ENCODE measurements at regions not wholly inside any gene's neighbourhood (a gene's known extent, or its start where the extent isn't known, plus 50 kb on each side); places are given as distances from the start of the nearest gene placed in this dataset.
A peak's percentile ranks its signal among the peaks of the same experiment; 100 is the strongest.

- DNase-seq = no peak
Observed at GRCh38 chr17:77668518-77668917, 290.0 kb upstream of the TNRC6C start.

GRCh38 chr17:77670173-77670572 lies 288.3 kb upstream of the TNRC6C start:
- DNase-seq = no peak

GRCh38 chr17:77674358-77674757 lies 284.1 kb upstream of the TNRC6C start:
- no peak for DNase-seq

DNA sequence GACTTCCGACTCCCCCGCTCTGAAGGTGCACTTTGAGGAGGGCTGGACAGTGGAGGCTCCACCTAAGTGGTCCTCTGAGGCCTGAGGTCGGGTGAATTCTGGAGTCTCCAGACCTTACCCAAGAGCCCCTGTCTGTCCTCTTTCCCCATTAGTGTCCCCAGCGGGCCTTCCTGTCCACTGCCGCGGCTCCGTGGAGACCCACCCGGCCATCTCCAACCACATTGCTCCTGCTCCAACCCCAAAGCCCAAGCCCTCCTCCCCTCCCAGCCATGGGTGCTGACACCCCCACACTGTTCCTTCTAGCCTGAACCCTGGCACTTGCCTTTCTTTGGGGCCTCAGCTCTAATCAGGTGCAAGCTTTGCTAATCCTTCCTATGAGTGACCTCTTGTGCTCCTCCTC lies 283.1 kb upstream of the TNRC6C start:
- no peak for DNase-seq

DNA sequence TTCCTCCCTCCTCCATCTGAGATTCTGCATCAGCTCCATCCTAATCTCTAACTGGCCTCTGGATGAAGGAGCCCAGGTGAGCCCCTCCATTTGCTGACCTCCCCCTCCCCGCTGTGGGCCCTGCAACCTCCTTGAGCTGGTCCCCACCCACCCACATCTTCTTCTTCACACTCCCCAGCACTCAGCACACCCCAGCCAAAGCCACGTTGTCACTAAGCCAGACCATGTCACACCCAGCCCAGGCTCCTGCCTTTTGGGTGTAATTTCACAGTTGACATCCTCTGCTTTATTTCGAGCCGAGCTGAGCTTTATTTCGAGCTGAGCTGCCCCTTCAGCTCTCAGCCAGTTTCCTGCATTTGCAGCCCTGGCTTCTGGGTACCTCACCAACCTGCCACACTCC lies 282.7 kb upstream of the TNRC6C start:
- no peak for DNase-seq

DNA sequence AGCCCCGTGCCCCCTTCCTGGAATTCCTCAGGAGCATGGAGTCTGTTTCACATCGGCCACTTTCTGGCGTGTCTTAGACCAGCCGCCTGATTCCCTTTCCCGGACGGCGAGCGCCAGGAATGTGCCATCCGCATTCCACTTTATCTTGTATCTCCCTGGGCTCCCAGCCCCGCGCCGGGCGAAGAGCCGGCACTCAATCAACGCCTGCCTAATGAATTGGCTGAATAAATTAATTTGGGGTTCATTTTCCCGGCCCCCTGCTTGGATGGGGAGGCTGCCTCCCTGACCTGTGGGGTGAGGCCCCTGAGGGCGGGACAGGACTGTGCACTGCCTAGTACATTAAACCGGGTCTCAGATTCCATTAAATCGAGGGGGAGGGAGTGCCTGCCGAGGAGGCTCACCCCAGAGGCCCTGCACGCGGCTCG lies 282.3 kb upstream of the TNRC6C start:
- no peak for DNase-seq

DNA sequence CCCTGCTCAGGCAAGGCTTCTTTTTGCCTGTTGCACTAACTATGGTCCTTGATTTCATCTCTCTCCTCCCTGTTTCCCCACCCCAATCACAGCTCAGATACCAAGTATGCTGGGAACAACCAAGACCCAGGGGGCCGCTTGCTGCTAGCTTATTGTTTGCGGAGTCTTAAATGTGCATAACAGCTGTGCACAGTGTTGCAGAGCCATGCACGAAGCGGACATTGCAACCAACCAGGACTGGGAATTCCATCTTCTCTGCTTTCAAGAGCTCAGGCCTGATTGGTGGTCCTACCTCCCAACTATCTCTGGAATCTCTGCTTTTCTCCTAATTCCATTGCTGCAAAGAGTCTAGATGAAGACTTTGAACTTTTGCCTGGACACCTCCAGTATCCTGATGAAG lies 281.3 kb upstream of the TNRC6C start:
- DNase-seq = peak; percentile 10

- no peak for DNase-seq
Observed at GRCh38 chr17:77677630-77678029, 280.9 kb upstream of the TNRC6C start.

DNA sequence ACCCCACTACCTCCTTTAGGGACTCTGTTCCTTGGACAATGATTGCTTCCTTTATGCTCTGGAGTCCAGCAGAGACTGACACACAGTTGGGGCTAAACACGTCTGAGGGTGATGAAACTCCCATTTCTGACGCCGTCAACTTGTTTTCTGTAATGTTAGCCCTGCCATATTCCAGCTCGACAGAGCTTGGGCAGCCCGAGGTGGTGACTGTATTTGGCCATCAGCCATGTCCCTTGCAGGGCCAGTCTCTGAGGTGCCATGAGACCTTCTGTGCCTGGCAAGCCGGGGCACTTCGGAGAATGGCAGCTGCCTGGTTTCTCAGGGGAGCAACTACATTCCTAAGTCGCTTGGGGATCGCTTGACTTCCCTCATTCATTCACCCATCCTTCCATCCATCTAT lies 278.9 kb upstream of the TNRC6C start:
- DNase-seq = no peak

DNA sequence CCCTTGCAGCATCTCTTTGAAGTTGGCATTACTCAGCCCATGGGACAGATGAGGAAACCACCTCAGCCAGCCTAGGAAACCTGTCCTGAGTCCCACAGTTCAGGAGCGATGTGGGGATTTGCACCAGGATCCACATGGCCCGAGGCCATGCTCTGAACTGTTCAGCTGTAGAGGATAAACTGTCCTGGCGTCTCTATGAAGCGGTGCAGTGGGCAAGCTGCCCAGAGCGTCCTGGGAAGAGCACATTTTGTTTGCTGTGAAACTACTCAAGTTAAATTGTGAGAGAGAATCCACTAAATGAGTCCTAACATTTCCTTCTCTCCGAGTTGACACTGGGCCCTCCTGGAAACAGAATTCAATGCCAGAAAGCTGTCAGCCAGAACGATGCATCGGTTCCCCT lies 276.6 kb upstream of the TNRC6C start:
- DNase-seq = no peak

GRCh38 chr17:77684803-77685798 lies 273.4 kb upstream of the TNRC6C start:
- no peak for DNase-seq

GRCh38 chr17:77685881-77686486 lies 272.5 kb upstream of the TNRC6C start:
- DNase-seq = no peak

GRCh38 chr17:77686903-77687302 lies 271.6 kb upstream of the TNRC6C start:
- no peak for DNase-seq

GRCh38 chr17:77687417-77687816 lies 271.1 kb upstream of the TNRC6C start:
- DNase-seq = no peak

DNA sequence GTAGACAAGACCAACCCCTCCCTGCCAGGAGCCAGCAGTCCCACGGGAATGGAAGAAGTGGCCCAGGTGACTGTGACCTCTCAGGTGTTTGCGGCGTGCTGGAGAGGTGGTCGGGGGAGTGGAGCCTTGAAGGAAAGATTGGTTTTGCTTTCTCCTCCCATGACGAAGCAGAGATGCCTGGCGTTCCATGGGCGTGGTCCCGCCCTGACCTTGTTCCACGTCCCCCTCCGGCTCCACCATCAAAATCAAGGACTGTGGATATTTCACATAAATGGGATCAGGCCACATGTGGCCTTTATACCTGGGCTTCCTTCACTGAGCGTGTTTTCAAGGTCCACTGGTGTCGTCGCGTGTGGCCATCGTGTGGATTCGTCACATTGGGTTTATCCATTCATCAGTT lies 270.6 kb upstream of the TNRC6C start:
- no peak for DNase-seq

GRCh38 chr17:77688369-77688768 lies 270.1 kb upstream of the TNRC6C start:
- no peak for DNase-seq

DNA sequence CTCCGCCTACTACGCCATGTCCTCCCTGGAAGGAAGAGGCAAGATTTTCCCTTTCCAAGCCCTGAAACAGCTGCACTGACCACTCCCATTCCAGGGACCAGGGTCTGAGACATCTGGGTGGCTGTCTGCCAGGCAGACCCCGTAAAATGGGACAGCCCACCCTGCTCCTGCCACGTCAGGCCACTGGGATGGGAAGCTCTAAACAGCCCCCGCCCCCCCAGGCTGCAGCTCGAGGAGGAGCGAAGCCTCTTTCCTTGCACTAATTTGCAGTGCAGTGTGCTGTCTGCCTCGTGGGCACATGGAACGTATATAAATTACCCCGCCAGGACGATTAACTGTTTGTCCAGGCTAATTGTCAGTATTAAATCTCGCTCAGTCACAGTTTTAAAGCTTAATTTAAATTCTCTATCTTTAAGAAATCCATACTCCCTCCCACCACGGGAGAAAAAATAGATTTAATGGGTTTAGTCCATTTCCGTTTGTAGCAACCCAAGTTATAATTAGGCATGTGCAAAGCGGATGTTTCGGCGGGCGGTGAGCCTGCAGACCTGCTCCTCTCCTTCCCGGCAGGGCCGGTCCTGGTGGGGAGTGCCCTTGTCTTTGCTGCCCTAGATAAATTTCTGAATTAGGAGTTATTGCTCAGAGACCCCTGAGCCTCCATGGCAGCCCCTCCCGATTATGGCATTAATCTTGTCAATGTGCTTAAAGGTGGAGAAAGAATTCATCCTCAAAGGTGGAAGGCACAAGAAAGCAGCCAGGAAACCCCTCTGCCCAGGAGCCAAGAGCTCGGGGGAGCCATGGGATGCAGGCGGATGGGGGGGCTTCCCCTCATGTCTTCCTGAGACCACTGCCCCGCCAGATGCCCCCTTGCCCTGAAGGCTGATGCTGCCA lies 268.0 kb upstream of the TNRC6C start:
- DNase-seq = no peak

- DNase-seq = no peak
Observed at GRCh38 chr17:77691216-77692085, 267.1 kb upstream of the TNRC6C start.

DNA sequence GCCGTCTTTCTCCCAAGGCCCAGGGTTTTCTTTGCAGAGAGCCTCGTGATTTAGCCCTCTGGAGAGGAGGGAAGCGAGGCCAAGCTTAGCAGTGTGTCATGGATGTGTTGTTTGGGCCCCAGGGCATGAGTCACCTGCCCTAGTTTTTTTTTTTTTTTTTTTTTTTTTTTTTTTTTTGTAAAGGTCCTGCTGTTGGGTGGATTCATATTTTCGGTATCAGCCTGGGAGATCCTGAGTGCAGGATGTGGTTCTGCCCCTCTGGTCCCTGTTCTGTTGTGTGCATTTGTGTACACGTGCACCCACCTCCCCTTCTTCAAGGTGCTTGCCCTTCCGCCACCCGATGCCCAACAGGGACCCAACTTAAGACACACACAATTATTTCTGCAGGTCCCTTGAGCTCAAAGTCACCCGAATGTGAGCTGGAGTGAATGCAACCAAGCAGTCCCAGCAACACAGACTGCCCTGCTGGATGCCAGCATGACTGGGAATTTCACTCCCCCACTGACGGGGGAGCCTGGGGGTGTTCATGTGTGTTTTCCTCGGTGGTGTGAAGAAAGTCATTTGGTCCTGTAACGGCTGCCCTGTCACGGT lies 265.8 kb upstream of the TNRC6C start:
- DNase-seq = no peak

DNA sequence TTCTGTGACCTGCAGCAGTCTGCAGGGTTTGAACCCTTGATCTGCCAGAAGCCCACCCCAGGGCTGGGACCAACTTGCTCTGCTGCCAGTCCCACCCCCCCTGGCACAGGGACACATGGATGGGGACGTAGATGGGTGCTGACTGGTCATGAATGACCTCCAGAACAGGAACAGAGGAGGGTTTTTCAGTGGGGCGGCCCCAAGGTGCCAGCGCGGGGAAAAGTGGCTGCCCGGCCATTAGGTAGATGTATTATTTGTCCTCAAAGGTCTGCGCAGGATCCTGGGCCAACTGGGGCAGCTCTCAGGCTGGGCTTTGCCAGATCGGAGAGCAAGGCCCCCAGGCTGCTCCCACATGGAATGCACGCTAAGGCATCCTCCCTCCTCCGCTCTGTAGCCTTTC lies 265.2 kb upstream of the TNRC6C start:
- DNase-seq = no peak

DNA sequence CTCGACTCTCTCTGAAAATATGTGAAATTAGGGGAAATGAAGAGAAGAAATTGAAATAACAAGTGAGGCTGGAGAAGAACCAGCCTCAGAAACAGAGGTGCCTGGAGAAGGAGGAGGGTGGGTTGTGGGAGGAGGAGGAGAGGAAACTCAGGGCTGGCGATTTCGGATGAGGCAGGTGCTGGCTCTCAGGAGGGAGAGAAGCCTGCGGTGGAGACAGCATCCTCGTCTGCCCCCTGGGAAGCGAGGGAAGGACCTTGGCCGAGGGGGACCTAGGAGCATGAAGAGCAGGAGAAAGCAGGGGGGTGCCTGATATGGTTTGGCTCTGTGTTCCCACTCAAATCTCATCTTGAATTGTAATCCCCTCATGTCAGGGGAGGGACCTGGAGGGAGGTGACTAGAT lies 264.7 kb upstream of the TNRC6C start:
- no peak for DNase-seq

Measured in fibroblast of skin of right quadriceps (primary cell).